ENCODE measurements at regions not wholly inside any gene's neighbourhood (a gene's known extent, or its start where the extent isn't known, plus 50 kb on each side); places are given as distances from the start of the nearest gene placed in this dataset.

- no peak for DNase-seq
Observed at GRCh38 chr13:78420814-78421213, 182.5 kb downstream of the POU4F1 start.

- DNase-seq: no peak
Observed at GRCh38 chr13:78413887-78414553, 189.3 kb downstream of the POU4F1 start.

- no peak for DNase-seq
Observed at GRCh38 chr13:78410847-78411246, 192.5 kb downstream of the POU4F1 start.

GRCh38 chr13:78410164-78410563 lies 193.2 kb downstream of the POU4F1 start:
- no peak for DNase-seq

- no peak for DNase-seq
Observed at GRCh38 chr13:78409172-78409571, 194.2 kb downstream of the POU4F1 start.

GRCh38 chr13:78404846-78405360 lies 198.4 kb downstream of the POU4F1 start:
- DNase-seq: no peak

GRCh38 chr13:78402708-78403400 lies 200.5 kb downstream of the POU4F1 start:
- DNase-seq: no peak

- DNase-seq: no peak
Observed at GRCh38 chr13:78401873-78402707, 201.3 kb downstream of the POU4F1 start.

GRCh38 chr13:78398743-78399410 lies 204.5 kb downstream of the POU4F1 start:
- DNase-seq: no peak

- no peak for DNase-seq
Observed at GRCh38 chr13:78393286-78394142, 209.8 kb downstream of the POU4F1 start.

GRCh38 chr13:78383899-78384298 lies 219.5 kb downstream of the POU4F1 start:
- no peak for DNase-seq

GRCh38 chr13:78383071-78383484 lies 220.3 kb downstream of the POU4F1 start:
- DNase-seq: no peak

GRCh38 chr13:78382491-78382890 lies 220.9 kb downstream of the POU4F1 start:
- DNase-seq: no peak

GRCh38 chr13:78376822-78377221 lies 226.5 kb downstream of the POU4F1 start:
- DNase-seq: no peak

GRCh38 chr13:78376033-78376432 lies 227.3 kb downstream of the POU4F1 start:
- no peak for DNase-seq

- no peak for DNase-seq
Observed at GRCh38 chr13:78372581-78372980, 230.8 kb downstream of the POU4F1 start.

- no peak for DNase-seq
Observed at GRCh38 chr13:78370231-78370630, 233.1 kb downstream of the POU4F1 start.

- no peak for DNase-seq
Observed at GRCh38 chr13:78364711-78365110, 238.6 kb downstream of the POU4F1 start.

- DNase-seq: no peak
Observed at GRCh38 chr13:78341032-78341431, 262.3 kb downstream of the POU4F1 start.

- DNase-seq: no peak
Observed at GRCh38 chr13:78339927-78340326, 263.4 kb downstream of the POU4F1 start.

GRCh38 chr13:78334059-78334458 lies 269.3 kb downstream of the POU4F1 start:
- no peak for DNase-seq

GRCh38 chr13:78326633-78327032 lies 276.7 kb downstream of the POU4F1 start:
- DNase-seq: no peak

All from NCI-H187 treated with DMSO at 0.1 percent for 48 hours (cell line).